GM12874 (cell line): ENCODE measurements at regions not wholly inside any gene's neighbourhood (a gene's known extent, or its start where the extent isn't known, plus 50 kb on each side); places are given as distances from the start of the nearest gene placed in this dataset.

Source experiments
- TF ChIP-seq, protein P1 (sequence below): IDR thresholded peaks from 2 replicates; pipeline ENCODE4 v1.5.1; 2011; ENCODE audit warnings: low read depth, mild to moderate bottlenecking, control low read depth, low read length, moderate library complexity; ENCODE audit not compliant: insufficient read depth

DNA sequence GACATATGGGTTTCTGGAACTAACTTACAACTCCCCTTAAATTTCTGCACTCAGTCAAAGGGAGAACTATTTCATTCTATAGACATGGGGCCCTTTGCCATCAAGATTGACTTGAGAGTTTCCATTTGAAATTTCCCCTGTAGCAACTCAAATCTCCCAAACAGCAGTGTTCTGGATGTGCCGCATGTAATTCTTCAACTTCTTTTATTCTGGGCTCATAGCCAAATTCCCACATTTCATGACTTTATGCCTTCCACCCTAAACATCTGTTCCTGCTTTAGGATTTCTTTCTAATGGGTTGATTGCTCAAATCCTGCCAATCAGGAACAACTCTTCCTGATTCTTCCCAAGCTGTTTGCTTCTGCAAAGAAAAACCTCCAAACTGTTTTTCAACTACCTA is 336.0 kb downstream of the TBC1D4 start:
- TF ChIP-seq, protein P1, sequence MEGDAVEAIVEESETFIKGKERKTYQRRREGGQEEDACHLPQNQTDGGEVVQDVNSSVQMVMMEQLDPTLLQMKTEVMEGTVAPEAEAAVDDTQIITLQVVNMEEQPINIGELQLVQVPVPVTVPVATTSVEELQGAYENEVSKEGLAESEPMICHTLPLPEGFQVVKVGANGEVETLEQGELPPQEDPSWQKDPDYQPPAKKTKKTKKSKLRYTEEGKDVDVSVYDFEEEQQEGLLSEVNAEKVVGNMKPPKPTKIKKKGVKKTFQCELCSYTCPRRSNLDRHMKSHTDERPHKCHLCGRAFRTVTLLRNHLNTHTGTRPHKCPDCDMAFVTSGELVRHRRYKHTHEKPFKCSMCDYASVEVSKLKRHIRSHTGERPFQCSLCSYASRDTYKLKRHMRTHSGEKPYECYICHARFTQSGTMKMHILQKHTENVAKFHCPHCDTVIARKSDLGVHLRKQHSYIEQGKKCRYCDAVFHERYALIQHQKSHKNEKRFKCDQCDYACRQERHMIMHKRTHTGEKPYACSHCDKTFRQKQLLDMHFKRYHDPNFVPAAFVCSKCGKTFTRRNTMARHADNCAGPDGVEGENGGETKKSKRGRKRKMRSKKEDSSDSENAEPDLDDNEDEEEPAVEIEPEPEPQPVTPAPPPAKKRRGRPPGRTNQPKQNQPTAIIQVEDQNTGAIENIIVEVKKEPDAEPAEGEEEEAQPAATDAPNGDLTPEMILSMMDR, result no peak

DNA sequence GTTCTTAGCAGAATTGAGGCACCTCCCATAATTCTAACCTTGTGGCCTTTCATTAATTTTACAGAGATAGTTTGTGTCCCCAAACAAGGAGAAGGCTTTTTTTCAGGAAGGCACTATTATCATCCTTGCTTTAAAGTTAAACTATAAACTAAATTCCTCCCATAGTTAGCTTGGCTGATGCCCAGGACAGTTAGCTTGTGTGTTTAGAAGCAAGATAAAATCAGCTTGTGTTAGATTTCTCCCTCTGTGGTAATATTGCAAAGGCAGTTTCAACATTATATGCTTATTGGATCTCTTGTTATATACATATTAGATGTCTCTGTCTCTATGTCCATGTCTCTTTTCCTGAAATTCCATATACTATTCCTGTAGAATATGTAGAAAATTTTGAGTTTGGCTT is 342.7 kb downstream of the TBC1D4 start:
- TF ChIP-seq, protein P1, result no peak

DNA sequence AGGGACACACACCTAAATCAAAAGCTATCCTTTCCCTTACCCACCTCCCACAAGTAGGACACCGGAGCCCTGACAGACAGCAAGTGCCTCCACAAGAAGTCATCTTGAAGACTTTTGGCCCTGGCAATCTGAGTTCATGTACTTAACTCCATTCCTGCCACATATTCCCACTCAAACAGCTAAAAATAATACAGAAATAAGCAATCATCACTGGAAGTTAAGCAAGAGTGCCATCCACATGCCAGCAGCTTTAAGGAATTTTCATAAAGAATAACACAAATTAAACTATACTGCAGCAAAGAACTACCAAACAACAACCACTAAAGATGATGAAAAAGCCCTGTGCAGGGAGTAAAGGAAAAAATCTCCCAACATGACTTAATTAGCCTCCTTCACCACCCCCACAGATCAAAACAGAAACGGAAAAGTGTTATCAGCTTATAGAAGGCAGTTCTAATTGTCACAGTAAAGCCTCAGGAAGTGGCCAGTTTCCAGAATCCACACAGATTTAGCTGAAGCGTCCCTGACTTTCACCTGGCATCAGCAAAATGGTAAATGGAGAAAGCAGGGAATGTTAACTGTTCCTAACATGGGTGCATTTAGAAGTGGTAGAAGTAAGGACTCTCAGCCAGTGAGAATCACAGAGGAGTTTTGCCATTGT is 343.9 kb downstream of the TBC1D4 start:
- TF ChIP-seq, protein P1, result no peak

DNA sequence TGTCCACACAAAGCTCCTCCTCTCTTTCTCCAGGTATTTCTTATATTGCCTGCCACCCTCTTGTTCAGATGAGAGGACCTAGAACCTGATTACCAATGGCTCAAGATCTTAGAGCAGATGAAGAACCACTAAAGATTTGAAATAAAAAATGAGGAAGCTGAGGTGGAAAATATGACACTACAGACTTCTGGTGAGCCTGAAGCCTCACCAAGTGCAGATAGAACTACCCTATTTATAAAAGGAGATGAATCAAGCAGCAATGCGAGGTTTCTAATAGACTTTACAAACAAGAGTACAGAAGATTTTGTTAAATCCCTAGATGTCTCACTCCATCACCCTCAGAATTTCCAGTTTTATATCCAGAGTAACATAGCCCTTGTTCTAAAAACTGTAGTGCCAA is 345.8 kb downstream of the TBC1D4 start:
- TF ChIP-seq, protein P1, result no peak

DNA sequence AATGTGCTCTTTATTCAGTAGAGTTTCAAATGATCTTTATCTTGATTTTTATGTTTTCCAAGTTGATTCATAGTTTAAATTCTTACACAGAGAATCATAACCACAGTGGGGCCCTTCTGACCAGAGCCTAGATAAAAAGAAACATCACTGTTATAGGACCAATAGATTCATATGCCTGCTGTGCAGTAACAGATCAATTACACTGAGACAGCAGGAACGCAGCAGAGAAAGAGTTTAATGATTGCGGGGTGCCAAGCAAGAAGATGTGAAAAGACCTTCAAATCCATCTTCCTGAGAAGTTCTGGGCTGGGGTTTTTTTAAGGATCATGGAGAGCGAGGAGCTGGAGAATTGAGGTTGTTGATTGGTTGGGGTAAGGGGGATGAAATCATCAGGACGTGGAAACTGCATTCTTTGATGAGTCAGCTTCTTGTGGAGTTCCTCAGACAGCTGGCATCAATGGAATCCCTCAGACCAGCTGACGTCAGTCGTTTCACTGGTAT is 346.6 kb downstream of the TBC1D4 start:
- TF ChIP-seq, protein P1, result no peak

DNA sequence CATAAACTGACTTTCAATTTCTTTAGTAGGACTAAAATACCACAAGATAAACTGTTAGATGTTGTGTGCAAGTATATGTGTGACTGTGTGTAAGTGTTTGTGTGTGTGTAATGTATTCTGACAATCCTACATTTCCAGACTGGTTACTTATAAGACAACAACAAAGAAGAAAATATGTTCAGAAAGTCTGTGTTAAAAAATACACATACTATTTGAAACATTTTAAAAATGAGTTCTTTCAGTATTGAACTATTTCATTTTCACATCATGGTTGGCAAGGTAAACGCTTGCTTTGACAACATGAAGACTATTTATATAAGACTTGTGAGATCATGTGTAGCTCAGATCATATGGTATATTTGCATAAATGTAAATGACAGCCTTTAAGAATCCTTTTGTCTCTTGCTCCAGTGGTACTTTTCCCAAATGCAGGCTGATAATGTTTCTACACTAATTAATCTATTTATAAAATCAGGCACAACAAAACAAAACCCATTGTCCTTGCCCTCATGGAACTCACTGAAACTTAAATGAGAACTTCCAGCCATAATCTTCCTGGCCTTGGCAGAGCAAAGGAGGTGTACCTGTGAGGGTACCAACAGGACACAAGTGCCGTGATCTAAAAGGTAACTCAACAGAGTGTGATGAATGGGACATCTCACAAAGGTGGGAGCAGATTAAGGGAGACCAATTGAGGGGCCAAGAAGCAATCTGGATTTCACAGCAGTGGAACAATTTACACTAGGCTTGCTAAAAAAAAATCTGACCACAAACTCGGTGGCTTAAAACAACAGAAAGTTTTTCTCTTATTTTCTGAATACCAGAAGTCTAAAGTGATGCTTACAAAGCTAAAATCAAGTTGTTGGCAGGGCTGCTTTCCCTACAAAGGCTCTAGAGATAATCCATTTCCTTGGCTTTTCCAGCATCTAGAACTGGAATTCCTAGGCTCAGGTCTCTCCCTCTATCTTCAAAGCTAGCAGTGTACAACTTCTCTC is 349.0 kb downstream of the TBC1D4 start:
- TF ChIP-seq, protein P1, result no peak

DNA sequence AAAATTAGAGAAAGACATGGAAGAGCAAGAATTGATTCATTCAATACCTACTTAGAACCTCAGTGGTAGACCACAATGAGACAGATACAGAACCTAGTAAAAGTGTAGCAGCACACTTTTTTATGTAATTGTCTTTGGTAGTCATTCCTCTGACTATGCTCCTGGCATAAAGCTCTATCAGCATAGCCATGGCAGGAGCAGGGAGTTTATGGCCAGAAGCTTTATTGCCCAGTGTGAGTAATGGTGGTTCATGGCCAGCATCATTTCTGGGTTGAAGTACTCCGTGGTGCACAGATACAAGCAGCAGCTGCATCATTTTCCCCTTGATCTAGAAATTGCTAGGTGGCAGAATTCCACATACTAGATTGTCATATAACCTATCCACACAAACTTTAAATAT is 352.6 kb downstream of the TBC1D4 start:
- TF ChIP-seq, protein P1, result no peak
